Osteoblast (primary cell): ENCODE measurements at regions not wholly inside any gene's neighbourhood (a gene's known extent, or its start where the extent isn't known, plus 50 kb on each side); places are given as distances from the start of the nearest gene placed in this dataset.

Experiments used
- DNase-seq: peaks from one replicate; pipeline ENCODE4 v3.0.0; 2011; ENCODE audit warnings: low spot score, mixed read lengths; ENCODE audit not compliant: insufficient read length; ENCODE audit errors: missing footprints
- H2AFZ ChIP-seq: 2 replicates; pipeline ENCODE4 v1.6.0; 2011; ENCODE audit warnings: mild to moderate bottlenecking, low read length
- H3K27ac ChIP-seq: 2 replicates; pipeline ENCODE4 v1.5.1; 2011; ENCODE audit warnings: mild to moderate bottlenecking, low read depth, low read length, moderate library complexity
- H3K27me3 ChIP-seq: 2 replicates; pipeline ENCODE4 v1.6.0; 2012; ENCODE audit warnings: mild to moderate bottlenecking, control low read depth, inconsistent platforms, low read length, moderate library complexity; ENCODE audit not compliant: insufficient read depth
- H3K36me3 ChIP-seq: 2 replicates; pipeline ENCODE4 v1.5.1; 2011; ENCODE audit warnings: mild to moderate bottlenecking, low read length, control low read depth, moderate library complexity; ENCODE audit not compliant: insufficient read depth
- H3K4me1 ChIP-seq: 2 replicates; pipeline ENCODE4 v1.5.1; 2011; ENCODE audit warnings: mild to moderate bottlenecking, low read length, control low read depth, moderate library complexity; ENCODE audit not compliant: insufficient read depth
- H3K4me2 ChIP-seq: 2 replicates; pipeline ENCODE4 v1.6.0; 2011; ENCODE audit warnings: mild to moderate bottlenecking, low read length; ENCODE audit not compliant: insufficient read depth
- H3K4me3 ChIP-seq: fragments of 200-600 bp; sonication (generic); 3 replicates; pipeline ENCODE4 v1.5.1; 2012; ENCODE audit warnings: mild to moderate bottlenecking, low read length, inconsistent platforms; ENCODE audit not compliant: insufficient read depth
- H3K79me2 ChIP-seq: 2 replicates; pipeline ENCODE4 v1.6.0; 2012; ENCODE audit warnings: mild to moderate bottlenecking, low read length, control low read depth, inconsistent platforms; ENCODE audit not compliant: insufficient read depth
- H3K9me3 ChIP-seq: 2 replicates; pipeline ENCODE4 v1.5.1; 2011; ENCODE audit warnings: low read depth, low read length, control low read depth
- H4K20me1 ChIP-seq: 2 replicates; pipeline ENCODE4 v1.6.0; 2012; ENCODE audit warnings: mild to moderate bottlenecking, low read length, control low read depth; ENCODE audit not compliant: insufficient read depth
- CTCF ChIP-seq: IDR thresholded peaks from 2 replicates; pipeline ENCODE4 v1.5.1; 2011; ENCODE audit warnings: mild to moderate bottlenecking, low read depth, low read length, moderate library complexity; ENCODE audit errors: extremely low read depth

- Histone ChIP-seq H3K27ac (no peak overlapping the region), H3K4me3 (no peak overlapping the region), H2AFZ (no peak overlapping the region), H3K9me3 (no peaks in the 10 kb centered on the region), H4K20me1 (no peaks in the 10 kb centered on the region), H3K79me2 (no peaks in the 10 kb centered on the region), H3K4me2 (no peak overlapping the region), H3K4me1 (no peaks in the 10 kb centered on the region), H3K27me3 (no peaks in the 10 kb centered on the region), H3K36me3 (no peaks in the 10 kb centered on the region)
- DNase-seq, result no peak
- TF ChIP-seq CTCF, result no peak
Observed at GRCh38 chr4:12965334-12965733, 518.8 kb downstream of the RAB28 start.

GRCh38 chr4:12963912-12964311 lies 520.2 kb downstream of the RAB28 start:
- Histone ChIP-seq H2AFZ (no peak overlapping the region), H3K9me3 (no peaks in the 10 kb centered on the region), H3K4me1 (no peaks in the 10 kb centered on the region), H3K36me3 (no peaks in the 10 kb centered on the region), H3K27ac (no peak overlapping the region), H3K79me2 (no peaks in the 10 kb centered on the region), H3K27me3 (no peaks in the 10 kb centered on the region), H3K4me3 (no peak overlapping the region), H3K4me2 (no peak overlapping the region), H4K20me1 (no peaks in the 10 kb centered on the region)
- no peak for TF ChIP-seq CTCF
- no peak for DNase-seq

GRCh38 chr4:12963291-12963690 lies 520.8 kb downstream of the RAB28 start:
- Histone ChIP-seq H3K27me3 (no peaks in the 10 kb centered on the region), H3K4me3 (no peak overlapping the region), H4K20me1 (no peaks in the 10 kb centered on the region), H3K4me2 (no peak overlapping the region), H3K36me3 (no peaks in the 10 kb centered on the region), H2AFZ (no peak overlapping the region), H3K27ac (no peak overlapping the region), H3K9me3 (no peaks in the 10 kb centered on the region), H3K79me2 (no peaks in the 10 kb centered on the region), H3K4me1 (no peaks in the 10 kb centered on the region)
- no peak for DNase-seq
- no peak for TF ChIP-seq CTCF

GRCh38 chr4:12961713-12962112 lies 522.4 kb downstream of the RAB28 start:
- Histone ChIP-seq H3K27me3 (no peaks in the 10 kb centered on the region), H3K4me3 (no peak overlapping the region), H3K27ac (no peak overlapping the region), H3K4me1 (no peaks in the 10 kb centered on the region), H3K4me2 (no peak overlapping the region), H3K9me3 (no peaks in the 10 kb centered on the region), H4K20me1 (no peaks in the 10 kb centered on the region), H2AFZ (no peak overlapping the region), H3K79me2 (no peaks in the 10 kb centered on the region), H3K36me3 (no peaks in the 10 kb centered on the region)
- no peak for DNase-seq
- TF ChIP-seq CTCF, result no peak
